ENCODE measurements at regions not wholly inside any gene's neighbourhood (a gene's known extent, or its start where the extent isn't known, plus 50 kb on each side); places are given as distances from the start of the nearest gene placed in this dataset.
"Not testable (repeated sequence)": the region's sequence is repeated elsewhere in the genome, so short reads cannot be mapped to it uniquely, and the experiment has no call there.

DNA sequence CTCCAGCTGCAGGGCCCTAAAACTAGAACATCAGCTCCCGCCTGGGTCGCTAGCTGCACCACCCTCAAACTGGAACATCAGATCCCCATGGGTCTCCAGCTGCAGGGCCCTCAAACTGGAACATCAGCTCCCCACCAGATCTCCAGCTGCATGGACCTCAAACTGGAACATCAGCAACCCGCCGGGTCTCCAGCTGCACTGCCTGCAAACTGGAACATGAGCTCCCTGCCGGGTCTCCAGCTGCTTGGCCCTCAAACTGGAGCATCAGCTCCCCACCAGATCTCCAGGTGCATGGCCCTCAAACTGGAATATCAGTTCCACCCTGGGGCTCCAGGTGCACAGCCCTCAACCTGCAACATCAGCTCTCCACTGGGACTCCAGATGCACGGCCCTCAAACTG, 82.7 kb downstream of the TFRC start:
- DNase-seq (ENCODE audit: low read depth in 2 of 2) = not testable (repeated sequence)

GRCh38 chr3:195996314-195996713, 85.6 kb downstream of the TFRC start:
- not testable (repeated sequence) for DNase-seq (ENCODE audit: low read depth in 2 of 2)

- DNase-seq (ENCODE audit: low read depth in 2 of 2) = peak in 1 of 2 donors; percentile 32
Observed at GRCh38 chr3:195994343-195994742, 86.0 kb upstream of the TNK2 start.

DNA sequence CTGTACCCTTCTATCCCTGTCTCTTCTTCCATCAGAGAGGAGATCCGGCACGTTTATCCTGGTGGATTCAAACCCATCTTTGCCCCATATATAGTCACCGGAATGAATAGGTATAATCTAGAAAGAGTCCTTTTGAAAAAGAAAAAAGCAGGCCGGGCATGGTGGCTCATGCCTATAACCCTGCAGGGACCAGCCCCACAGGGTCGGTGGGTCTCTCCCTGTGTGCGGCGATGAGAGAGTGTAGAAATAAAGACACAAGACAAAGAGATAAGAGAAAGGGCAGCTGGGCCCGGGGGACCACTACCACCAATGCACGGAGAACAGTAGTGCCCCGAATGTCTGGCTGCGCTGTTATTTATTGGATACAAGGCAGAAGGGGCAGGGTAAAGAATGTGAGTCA, 85.3 kb upstream of the TNK2 start:
- not testable (repeated sequence) for DNase-seq (ENCODE audit: low read depth in 2 of 2)

DNA sequence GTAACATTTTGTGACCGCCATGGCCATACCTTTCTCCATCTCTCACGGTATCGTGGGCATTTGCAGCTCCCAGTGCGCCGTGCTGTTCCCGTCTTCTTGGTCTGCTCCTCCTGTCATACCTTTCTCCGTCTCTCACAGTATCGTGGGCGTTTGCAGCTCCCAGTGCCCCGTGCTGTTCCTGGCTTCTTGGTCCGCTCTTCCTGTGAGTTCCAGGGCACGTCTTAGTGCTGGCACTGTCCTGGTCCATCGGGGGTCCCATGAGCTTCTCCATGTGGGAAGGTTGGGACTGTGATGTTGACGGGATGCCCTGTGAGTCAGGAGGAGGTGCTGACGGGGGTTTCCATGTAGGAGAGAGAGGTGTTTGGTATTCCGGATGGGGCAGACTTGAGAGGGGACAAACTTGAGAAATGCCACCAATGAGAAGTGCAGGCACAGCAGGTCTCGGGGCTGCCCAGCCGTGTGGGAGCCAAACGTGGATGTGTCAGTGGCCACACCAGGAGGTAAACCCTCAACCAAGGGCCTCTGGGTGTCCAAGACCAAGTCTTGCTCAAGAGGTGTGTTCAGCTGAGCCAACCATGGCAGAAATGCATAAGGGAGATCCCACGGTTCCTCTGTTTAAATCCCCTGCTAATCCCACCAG, 84.7 kb upstream of the TNK2 start:
- not testable (repeated sequence) for DNase-seq (ENCODE audit: low read depth in 2 of 2)

- DNase-seq (ENCODE audit: low read depth in 2 of 2) = not testable (repeated sequence)
Observed at GRCh38 chr3:195991986-195992385, 83.6 kb upstream of the TNK2 start.

DNA sequence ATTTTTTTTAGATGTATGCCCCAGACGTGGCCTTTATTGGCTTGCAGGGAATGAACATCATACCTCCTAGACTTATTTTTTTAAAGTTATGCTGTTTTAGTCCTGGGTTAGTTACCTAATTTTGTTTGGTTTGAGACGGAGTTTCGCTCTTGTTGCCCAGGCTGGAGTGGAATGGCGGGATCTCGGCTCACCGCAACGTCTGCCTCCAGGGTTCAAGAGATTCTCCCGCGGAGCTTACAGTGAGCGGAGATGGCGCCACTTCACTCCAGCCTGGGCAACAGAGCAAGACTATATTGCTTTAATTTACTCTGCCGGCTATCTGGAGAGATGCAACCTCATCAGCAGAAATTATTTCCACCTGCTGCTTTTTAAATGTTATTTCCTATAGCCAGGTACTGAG, 82.9 kb upstream of the TNK2 start:
- not testable (repeated sequence) for DNase-seq (ENCODE audit: low read depth in 2 of 2)

DNA sequence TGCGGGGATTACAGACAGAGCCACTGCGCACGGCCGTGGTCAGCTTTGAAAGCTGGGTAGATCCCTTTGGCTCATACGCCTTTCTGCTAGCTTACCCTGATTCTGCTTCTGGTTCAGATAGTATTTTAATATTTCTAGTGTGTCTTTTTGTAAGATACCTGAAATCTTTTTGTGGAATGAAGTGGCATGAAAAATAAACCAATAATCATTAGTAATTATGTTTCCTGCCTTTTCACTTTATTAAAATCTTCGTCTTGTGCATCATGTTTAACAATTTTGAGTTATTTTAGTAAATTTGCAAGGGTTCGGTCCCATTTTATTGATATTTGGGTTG, 82.5 kb upstream of the TNK2 start:
- not testable (repeated sequence) for DNase-seq (ENCODE audit: low read depth in 2 of 2)

GRCh38 chr3:195989921-195990840, 81.8 kb upstream of the TNK2 start:
- DNase-seq (ENCODE audit: low read depth in 2 of 2) = peak; percentile 87 to 88

- not testable (repeated sequence) for DNase-seq (ENCODE audit: low read depth in 2 of 2)
Observed at GRCh38 chr3:195989197-195989920, 81.0 kb upstream of the TNK2 start.

DNA sequence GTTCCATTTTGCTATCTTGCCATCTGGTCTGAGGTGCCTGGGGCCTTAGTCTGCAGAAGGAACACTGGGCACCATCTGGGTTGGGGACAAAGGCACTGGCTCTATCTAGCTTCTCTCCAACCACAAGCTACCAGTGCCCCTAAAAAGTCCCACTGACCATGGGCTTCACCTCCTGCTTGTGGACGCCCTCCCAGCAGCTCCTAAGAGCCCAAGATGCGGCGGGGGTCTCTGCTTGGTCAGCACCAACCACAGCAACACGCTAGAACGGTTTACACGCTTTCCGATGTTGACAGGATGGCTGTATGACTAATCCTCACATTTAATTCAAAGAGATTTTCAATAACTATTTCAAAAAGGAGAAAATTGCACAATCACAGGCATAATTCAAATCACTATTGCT, 80.4 kb upstream of the TNK2 start:
- DNase-seq (ENCODE audit: low read depth in 2 of 2) = not testable (repeated sequence)

GRCh38 chr3:195987001-195987400, 78.7 kb upstream of the TNK2 start:
- not testable (repeated sequence) for DNase-seq (ENCODE audit: low read depth in 2 of 2)

DNA sequence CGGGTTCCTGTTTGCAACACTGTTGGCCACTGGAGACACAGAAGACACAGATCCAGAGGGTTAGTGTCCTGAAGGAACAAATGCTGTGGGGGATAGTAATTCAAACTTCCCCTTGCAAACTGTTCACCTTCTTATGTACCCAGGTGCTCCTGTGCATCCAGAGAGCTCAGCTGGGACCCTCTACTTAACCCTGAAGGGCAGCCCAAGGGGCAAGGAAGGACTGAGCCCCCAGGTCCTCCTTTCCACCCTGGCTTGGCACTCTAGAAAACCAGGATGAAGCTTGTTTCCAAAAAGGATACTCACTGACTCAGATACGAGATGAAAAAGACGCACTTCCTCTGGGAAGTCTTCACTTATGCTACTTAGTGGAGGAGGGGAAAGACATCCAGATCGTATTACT, 78.2 kb upstream of the TNK2 start:
- DNase-seq (ENCODE audit: low read depth in 2 of 2) = not testable (repeated sequence)

DNA sequence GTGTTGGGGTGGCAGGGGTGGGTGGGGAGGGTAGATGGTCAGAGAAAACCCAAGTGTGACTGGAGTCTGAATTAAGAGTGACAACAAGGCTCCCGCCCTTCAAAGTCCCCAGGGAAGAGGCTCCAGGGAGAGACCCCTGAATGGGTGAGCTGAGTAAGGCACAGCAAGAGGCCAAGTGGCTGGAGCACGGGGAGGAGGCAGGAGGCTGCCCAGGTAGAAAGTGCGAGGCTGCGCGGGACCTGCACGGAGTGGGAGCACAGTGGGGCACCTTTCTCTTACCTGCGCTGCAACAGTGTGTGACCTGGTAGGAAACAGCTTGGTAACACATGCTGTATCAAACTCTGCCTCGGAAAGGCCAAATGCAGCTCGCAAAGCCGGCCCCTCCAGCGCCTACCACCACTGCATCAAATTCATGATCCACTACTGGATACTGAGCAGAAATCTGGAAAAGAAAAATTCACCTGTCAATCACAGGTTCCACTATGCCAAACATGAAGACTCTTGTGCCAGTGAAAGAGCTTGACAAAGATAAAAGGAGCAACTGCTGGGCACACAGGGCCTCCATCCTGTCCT, 77.1 kb upstream of the TNK2 start:
- DNase-seq (ENCODE audit: low read depth in 2 of 2) = not testable (repeated sequence)

DNA sequence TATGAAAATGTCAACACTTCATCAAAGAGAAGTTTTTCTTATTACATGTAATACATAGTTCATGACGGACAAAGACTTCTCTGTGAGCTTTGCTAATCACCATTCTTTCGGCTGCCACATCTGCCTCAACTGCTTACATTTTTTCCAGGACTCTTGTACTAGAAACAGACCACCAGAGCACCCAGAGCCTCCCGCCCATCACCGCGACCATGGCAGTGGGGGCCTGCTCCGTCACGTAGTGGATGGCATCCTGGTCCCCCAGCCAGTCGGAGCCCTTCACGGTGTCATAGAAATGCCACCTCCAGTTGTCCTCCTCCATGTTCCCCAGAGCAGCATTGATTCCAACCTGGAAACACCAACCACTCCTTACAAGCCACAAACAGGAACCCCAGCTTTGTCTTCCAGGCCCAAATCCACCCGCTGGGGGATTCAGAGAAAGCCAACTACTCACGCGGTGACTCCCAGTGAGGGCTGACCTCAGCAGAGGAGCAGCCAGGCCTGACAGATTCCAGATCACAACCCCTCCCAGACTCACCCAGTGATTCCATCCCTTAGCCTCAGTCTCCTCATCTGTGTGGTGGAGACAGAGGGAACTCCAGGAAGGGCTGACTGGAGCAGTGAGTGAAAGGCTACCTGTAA, 76.2 kb upstream of the TNK2 start:
- not testable (repeated sequence) for DNase-seq (ENCODE audit: low read depth in 2 of 2)

GRCh38 chr3:195983880-195984279, 75.5 kb upstream of the TNK2 start:
- DNase-seq (ENCODE audit: low read depth in 2 of 2) = not testable (repeated sequence)

DNA sequence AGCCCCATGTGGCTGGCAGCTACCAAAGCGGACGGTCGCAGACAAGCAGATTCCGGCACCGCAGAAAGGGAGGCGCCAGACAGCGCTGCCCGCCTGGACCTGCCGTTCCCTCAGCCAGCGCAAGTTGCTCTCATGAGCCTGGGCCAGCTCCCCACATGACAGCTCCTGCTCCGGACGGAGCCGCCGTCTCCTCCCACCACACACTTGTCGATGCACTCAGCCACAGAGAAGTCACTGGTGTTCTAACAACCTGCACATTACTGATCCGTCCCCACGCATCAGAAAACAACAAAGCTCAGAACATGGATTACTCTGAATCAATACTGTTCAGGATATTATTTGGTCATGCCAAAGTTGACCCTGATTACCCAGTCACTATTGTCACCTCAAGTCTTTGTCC, 74.4 kb upstream of the TNK2 start:
- not testable (repeated sequence) for DNase-seq (ENCODE audit: low read depth in 2 of 2)

GRCh38 chr3:195981778-195982177, 73.4 kb upstream of the TNK2 start:
- DNase-seq (ENCODE audit: low read depth in 2 of 2) = not testable (repeated sequence)

DNA sequence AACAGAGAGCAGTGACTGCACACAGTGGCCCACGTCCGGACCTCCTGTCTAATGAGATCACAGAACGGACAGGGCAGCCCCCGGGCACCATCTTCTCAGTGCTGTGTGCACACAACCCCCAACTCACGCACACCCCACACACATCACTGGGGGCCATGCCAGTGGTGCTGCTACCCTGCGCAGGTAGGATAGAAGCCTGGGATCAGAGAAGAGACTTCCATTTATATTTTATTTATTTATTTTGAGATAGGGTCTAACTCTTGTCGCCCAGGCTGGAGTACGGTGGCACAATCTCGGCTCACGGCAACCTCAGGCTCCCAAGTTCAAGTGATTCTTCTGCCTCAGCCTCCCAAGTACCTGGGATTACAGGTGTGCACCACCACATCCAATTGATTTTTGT, 71.5 kb upstream of the TNK2 start:
- not testable (repeated sequence) for DNase-seq (ENCODE audit: low read depth in 2 of 2)

DNA sequence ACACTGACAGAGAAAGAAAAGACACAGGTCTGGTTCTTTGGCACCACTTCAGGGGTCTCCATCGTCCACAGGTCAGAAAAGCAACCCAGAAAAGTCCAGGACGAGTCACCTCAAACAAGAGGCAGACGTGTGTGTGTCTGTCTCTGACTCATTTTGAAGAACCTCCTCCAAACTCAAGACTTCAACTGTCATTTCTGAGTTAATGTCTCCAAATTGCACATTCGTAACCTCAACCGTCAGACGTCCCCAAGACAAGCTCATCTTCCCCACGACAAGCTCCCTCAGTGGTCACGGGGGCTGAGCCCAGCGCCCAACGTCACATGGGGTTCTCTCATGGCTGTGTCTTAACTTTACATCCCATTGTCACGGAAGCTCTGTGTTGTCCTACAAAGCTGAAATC, 70.2 kb upstream of the TNK2 start:
- DNase-seq (ENCODE audit: low read depth in 2 of 2) = not testable (repeated sequence)

DNA sequence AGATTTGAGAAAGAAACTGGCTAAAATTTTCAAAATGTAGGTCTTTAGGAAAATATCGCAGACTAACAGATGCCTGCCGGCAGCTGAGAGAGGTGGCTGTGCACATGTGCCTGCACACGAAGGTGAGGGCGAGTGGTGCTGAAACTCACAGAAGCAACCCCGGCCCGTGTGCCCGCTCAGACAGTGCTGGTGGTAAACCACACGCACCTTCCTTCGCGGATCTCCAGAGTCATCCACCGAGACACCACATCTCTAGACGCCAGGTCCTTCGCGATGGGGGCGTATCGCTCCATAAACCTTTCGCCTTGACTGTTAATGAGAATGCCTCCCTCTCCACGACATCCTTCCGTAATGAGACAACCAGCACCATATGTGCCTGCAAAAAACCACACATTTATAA, 68.5 kb upstream of the TNK2 start:
- DNase-seq (ENCODE audit: low read depth in 2 of 2) = not testable (repeated sequence)
